HG02870 (cell line): ENCODE measurements at regions not wholly inside any gene's neighbourhood (a gene's known extent, or its start where the extent isn't known, plus 50 kb on each side); places are given as distances from the start of the nearest gene placed in this dataset.
"Not testable (repeated sequence)": the region's sequence is repeated elsewhere in the genome, so short reads cannot be mapped to it uniquely, and the experiment has no call there.

Source experiments
- ATAC-seq: cut with Tn5 transposase; IDR thresholded peaks from one replicate; pipeline ENCODE4 v1.9.1; 2021; ENCODE audit warnings: mild to moderate bottlenecking, moderate library complexity; ENCODE audit not compliant: unreplicated experiment

GRCh38 chr13:70817576-70817975 lies 709.3 kb upstream of the KLHL1 start:
- ATAC-seq: no peak

- ATAC-seq: no peak
Observed at GRCh38 chr13:70816853-70817252, 708.6 kb upstream of the KLHL1 start.

DNA sequence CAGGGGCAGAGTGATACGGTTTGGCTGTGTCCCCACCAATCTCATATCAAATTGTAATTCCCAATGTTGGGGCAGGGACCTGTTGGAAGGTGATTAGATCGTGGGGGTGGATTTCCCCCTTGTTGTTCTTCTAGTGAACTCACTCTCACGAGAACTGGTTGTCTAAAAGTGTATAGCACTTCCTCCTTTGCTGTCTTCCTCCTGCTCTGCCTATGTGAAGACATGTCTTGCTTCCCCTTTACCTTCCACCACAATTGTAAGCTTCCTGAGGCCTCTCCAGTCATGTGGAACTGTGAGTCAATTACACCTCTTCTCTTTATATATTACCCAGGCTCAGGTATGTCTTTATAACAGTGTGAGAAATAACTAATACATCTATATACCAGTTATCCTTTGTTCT lies 706.4 kb upstream of the KLHL1 start:
- no peak for ATAC-seq

- ATAC-seq: no peak
Observed at GRCh38 chr13:70812481-70812880, 704.2 kb upstream of the KLHL1 start.

- ATAC-seq: no peak
Observed at GRCh38 chr13:70809588-70809987, 701.3 kb upstream of the KLHL1 start.

- no peak for ATAC-seq
Observed at GRCh38 chr13:70798385-70798784, 690.1 kb upstream of the KLHL1 start.

GRCh38 chr13:70795484-70795883 lies 687.2 kb upstream of the KLHL1 start:
- no peak for ATAC-seq

DNA sequence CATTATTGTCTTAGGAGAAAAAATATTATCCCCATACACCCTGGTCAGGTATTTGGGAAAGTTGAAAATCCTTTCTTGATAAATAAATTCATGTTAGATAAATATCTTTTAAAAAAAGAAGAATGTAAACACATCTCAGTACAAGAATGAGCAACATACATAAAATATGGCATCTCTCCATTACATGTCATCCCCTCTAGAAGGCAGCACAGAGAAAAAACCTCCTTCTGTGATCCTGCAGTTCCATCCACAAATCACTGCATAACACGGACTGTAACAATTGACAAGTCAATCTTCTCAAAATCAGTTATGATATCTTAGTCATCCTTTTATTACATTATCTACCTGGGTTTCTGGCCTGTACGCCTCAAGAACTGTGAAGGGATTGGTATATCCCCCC lies 683.9 kb upstream of the KLHL1 start:
- no peak for ATAC-seq

DNA sequence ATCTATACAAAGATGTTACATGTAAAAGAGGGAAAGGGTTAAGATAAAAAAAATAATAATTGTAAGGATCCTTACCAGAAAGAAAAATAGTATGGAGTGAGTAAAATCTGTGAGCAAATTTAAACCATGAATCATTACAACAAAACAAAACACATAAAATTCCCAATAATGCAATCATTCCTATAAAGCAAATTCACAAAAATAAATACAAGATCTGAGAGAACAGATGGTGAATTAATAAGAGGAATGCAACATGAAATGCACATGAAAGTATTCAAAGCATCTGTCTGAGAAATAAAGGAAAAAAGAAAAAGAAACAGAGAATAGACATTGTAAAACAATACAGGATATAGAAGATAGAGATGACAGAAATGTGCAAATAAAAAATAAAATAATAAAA lies 681.5 kb upstream of the KLHL1 start:
- no peak for ATAC-seq

DNA sequence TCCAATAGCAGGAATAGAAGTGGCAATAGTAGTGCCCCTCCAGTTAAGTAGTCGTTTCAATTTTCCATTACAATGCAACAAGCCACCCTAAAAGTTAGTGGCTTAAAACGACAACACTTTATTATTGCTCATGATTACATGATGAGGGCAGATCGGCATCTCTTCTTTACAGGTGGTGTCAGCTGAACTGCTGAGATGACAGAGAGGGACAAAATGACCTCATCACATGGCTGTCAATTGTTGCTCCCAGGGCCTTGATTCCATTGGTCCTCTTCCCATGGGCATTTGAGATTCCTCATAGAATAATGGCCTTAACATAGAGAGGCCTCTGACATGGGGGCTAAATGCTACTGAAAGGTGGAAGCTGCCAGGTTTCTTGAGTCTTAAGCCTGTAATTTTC lies 679.8 kb upstream of the KLHL1 start:
- ATAC-seq: no peak

DNA sequence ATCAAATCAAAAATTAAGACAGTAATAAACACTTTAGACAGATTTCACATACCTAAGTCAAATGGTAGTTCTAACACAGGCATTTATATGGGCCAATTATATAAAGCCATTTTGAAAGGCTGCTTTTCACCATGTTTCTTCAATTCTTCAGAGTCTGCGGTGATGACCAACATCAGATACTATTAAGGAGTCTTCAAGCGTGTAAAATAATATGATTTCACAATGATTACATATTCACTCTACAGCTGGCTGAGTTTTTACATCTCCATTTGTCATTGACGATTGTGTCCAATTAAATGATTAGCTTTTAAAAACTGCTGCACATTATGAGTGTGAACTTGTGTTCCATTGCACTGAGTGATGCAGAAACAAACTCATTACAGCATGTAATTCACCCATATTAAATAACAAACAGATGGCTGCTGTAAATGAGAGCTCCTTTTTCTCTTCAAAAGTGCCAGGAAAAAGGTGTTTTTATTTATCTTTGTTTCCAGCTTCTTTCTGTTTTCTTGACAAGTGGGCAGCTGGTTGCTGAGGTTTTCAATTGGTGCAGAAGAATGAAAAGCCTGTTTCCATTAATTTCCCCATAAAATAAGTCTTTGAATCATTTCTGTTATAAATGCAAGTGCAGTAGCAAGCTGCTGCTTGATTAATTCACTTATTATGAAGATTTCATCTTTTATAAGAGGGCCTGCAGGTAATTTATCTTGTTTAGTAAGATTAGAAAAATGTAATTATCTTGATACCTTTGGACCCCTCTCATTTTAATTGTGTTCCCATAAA lies 676.1 kb upstream of the KLHL1 start:
- ATAC-seq: no peak

- no peak for ATAC-seq
Observed at GRCh38 chr13:70769817-70770216, 661.6 kb upstream of the KLHL1 start.

- ATAC-seq: no peak
Observed at GRCh38 chr13:70758932-70759331, 650.7 kb upstream of the KLHL1 start.

GRCh38 chr13:70756088-70756487 lies 647.8 kb upstream of the KLHL1 start:
- no peak for ATAC-seq

GRCh38 chr13:70755456-70755855 lies 647.2 kb upstream of the KLHL1 start:
- no peak for ATAC-seq

GRCh38 chr13:70747262-70747661 lies 639.0 kb upstream of the KLHL1 start:
- no peak for ATAC-seq

DNA sequence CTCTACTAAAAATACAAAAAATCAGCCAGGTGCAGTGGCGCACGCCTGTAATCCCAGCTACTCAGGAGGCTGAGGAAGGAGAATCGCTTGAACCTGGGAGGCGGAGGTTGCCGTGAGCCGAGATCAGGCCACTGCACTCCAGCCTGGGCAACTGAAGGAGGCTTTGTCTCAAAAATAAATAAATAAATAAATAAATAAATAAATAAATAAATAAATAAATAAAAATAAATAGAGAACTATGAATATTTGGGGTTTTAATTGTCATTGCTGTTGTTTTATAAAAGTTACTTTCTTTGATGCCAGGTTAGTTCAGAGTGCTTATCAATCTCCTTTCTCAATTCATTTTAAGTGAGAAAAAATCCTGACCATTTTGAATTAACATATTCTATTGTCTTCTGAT lies 638.2 kb upstream of the KLHL1 start:
- not testable (repeated sequence) for ATAC-seq

- ATAC-seq: no peak
Observed at GRCh38 chr13:70736622-70737317, 628.5 kb upstream of the KLHL1 start.

DNA sequence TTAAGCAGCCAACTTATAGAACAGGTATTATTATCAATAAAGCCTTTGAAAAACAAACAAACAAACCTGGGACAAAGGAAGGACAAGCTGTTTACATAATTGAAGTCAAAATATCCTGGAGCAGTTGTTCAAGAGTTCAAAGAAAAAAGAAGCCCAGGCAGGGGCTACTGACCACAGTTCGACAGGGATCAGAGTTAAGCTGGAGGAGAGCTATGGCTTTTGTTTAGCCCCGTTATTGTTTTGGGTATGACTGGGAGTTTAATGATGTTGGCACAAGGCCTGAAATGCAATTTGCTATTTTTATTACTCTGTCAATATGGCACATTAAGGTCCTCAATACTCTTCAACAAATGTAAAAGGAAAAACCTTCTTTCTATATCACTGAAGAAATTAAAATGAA lies 624.4 kb upstream of the KLHL1 start:
- no peak for ATAC-seq

- no peak for ATAC-seq
Observed at GRCh38 chr13:70729369-70729768, 621.1 kb upstream of the KLHL1 start.

- ATAC-seq: no peak
Observed at GRCh38 chr13:70723732-70724131, 615.5 kb upstream of the KLHL1 start.

GRCh38 chr13:70720386-70720785 lies 612.1 kb upstream of the KLHL1 start:
- no peak for ATAC-seq

DNA sequence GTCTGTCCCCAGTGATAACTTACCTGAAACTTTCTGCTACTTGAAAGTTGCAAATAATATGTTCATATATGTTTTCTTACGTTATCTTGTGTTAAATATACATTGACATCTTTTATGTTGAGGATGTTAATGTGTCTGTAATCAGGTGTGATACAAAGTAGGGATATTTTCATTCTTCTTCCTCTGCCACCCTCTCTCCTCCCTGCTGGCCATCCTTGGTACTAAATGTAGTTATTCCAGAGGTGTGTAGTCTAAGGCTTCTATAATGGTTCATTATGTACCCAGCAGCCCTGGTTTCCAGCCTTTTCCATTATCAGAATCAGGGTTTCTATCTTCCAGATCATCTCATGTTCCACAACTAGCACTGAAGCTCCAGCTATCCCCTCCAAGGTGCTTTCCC lies 606.7 kb upstream of the KLHL1 start:
- no peak for ATAC-seq
